ENCODE measurements at regions not wholly inside any gene's neighbourhood (a gene's known extent, or its start where the extent isn't known, plus 50 kb on each side); places are given as distances from the start of the nearest gene placed in this dataset.
"Not testable (repeated sequence)": the region's sequence is repeated elsewhere in the genome, so short reads cannot be mapped to it uniquely, and the experiment has no call there.

GRCh38 chr7:128608678-128609421 is 63.2 kb upstream of the GARIN1A start:
- DNase-seq (ENCODE audit: low read depth): peak; percentile 45
- peak; percentile 47 for TF ChIP-seq CTCF (conservative IDR thresholded peaks at IDR 0.05; ENCODE audit: low read length)
- peak overlapping the region; percentile 41 for H3K4me3 ChIP-seq (ENCODE audit: low read length)

GRCh38 chr7:128613366-128613765 is 58.7 kb upstream of the GARIN1A start:
- not testable (repeated sequence) for DNase-seq (ENCODE audit: low read depth); H3K4me3 ChIP-seq (ENCODE audit: low read length)

- H3K4me3 ChIP-seq (ENCODE audit: low read length); DNase-seq (ENCODE audit: low read depth): not testable (repeated sequence)
These were observed 57.3 kb upstream of the GARIN1A start for GRCh38 chr7:128614812-128615211.

GRCh38 chr7:128616799-128617198 is 55.3 kb upstream of the GARIN1A start:
- not testable (repeated sequence) for DNase-seq (ENCODE audit: low read depth); H3K4me3 ChIP-seq (ENCODE audit: low read length)

Measured in AG10803 (cell line).